Stimulated activated CD4-positive, alpha-beta T cell treated with anti-CD3 and anti-CD28 coated beads, Interleukin-1b, Interleukin-23, amount 100 ng/mL, for 4 hours (primary cell): ENCODE measurements at regions not wholly inside any gene's neighbourhood (a gene's known extent, or its start where the extent isn't known, plus 50 kb on each side); places are given as distances from the start of the nearest gene placed in this dataset.

Source experiments
- DNase-seq, 2 donors: peaks; one replicate each; pipeline ENCODE4 v3.0.0-alpha.2; 2020; ENCODE audit warnings: low read depth in 2 of 2

GRCh38 chr1:239322369-239322768 lies 64.0 kb upstream of the CHRM3 start:
- no peak for DNase-seq

DNA sequence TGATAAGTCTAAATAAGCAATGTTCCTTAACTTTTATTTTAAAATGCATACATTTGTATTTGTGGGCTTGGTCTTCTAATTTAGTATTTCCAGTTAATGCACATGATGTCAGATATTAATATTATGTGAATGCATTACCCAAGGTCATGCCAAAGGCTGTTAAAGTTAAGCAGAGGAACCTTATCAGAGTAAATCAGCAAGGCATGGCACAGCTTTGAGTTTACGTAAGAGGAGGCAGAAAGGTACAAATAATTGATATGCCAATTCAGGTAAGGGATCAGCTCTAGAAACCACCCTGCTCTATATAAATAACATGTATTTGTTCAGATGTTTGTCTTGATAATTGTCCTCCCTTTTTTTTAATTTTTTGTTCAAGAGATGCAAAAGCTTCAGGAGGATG lies 64.5 kb upstream of the CHRM3 start:
- DNase-seq, result no peak

DNA sequence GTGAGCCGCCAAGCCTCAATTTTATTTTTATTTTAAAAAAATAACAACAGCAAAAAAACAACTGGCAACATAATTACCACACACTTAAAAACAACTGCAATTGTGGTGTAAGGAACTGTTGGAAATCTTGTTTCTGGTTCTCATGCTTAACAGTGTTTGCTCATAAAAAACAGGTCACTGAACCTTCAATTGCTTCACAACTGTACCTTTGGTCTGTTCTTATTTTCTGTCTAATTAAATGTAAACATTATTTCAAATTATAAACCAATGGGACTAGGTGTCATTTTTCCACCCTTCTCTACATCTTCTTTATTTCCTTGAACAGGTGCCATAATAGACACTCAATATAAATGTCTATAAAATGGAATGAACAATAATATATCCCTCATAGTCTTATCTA lies 68.4 kb upstream of the CHRM3 start:
- no peak for DNase-seq

DNA sequence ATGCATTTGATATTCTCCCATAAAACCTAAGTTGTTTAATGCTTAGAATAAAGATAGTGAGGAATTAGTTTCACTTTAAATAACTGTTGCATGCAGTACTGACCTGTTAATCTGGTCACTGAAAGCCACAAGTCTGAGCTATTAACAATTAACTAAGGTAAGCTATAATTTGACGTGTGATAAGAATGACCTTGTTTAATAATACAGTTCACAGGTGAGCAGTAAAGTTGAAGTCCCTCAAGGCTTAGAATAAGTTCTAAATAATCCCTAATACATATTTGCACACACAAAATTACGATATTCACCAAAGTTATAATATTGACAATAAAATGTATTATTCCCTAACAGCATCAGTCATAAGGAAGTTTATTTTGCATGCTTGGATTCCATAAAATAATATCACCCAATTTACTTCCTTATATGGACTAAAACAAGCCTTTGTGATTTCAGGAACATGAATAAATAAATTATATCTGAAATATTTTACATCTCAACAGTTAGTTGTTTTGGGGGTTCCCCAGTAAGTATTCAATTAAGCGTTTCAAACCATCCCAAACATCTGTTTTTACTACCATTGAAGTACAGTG lies 70.6 kb upstream of the CHRM3 start:
- DNase-seq, result no peak

GRCh38 chr1:239311331-239311730 lies 75.0 kb upstream of the CHRM3 start:
- no peak for DNase-seq

DNA sequence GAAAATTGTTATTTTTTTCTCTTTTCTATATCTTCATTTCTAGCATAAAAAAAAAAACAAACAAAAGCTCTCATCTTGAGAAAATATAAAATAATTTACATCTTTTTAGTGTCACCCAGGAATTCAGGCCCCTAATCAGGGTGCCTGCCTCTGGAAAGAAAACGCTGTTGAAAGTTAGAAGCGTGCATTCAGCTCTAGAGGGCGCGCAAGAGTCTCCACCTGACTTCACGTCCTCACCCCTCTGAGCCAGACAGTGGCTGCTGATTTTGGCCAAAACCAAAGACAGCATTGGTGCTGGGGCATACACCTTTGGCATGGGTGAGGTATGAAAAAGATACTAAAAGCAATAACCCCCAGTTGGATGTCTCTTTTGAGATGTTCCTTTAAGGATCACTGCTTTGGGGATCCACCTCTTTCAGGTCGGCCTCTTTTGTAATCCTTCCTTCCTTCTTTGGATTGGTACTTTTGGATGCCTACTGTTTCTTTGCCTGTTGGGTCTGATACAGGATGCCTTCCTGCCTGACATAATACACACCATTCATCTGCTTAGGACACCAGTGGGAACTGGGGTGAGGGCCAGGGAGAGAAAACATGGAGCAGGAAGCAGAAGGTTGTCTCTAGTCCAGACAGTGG lies 77.6 kb upstream of the CHRM3 start:
- DNase-seq, result peak in 1 of 2 donors; percentile 3

DNA sequence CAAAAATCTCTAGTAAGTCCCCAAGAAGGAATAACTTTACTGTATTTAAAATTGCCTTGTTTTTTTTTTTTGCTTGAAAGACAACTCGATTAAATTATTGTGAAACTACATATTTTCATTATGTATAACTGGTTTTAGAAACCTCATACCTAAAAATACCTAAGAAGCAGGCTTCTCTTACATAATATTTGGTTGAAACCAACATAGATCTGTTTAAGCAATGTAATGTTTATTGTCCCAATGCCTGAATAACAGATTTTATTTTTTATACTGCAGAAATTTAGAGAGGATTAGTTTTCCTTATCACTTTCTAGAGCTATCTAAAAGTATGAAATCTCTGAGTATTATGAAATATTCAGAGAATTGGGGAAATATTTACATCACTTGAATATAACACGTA lies 78.5 kb upstream of the CHRM3 start:
- DNase-seq, result no peak

DNA sequence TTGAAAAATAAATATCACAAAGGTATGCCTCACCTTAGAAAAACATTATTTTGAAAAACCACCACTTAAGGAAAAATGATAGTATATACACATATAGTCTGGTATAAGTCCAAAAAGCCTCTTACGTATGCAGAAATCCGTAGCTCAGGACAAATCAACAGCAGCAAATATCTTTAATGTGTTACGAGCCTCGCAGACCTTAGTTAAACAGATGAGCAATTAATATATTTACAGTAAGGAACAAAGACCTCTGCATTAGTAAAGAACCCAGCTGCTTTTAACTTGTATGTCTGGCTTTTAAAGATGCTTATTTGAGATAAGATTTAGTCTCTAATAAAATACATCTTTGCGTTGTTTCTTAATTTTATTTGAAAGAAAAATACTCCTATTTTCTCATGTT lies 79.9 kb upstream of the CHRM3 start:
- DNase-seq, result no peak

GRCh38 chr1:239303289-239303688 lies 83.1 kb upstream of the CHRM3 start:
- no peak for DNase-seq

DNA sequence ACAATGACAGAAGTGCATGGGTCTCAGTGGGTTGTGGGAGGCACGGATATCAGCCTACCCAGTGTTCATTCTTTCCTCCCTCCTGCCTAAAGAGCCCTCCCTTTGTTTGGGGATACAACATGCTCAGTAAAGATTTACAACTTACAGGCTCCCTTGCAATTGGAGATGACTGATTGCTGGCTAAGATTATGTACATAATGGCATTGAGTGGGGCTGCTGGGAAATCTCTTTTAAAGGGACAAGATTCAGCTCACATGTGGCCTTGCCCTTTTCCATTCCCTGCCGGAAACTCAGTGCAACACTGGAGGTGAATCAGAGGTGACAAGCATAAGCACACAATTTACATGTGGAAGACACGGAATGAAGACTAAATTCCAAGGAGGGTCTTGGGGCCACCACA lies 83.7 kb upstream of the CHRM3 start:
- no peak for DNase-seq

DNA sequence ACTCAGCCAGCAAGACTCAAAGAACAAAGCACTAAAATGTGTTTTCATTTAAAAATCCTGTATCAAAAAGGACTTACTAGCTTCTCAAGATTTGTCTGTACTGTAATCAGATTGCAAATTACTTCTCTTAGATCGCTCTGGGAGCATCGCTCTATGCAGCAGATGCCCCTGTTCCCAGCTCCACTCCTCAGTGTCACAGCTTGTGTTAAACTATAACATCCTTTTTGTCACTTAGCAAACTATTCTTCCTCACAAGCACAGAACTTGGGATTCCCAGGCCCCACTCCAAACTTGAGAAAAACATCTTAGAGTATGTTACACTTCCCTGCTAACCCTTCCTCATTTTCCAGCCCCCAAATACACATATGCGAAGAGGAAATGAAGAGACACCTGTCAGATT lies 85.1 kb upstream of the CHRM3 start:
- DNase-seq, result no peak

GRCh38 chr1:239297910-239298309 lies 88.5 kb upstream of the CHRM3 start:
- no peak for DNase-seq

GRCh38 chr1:239293350-239294110 lies 92.8 kb upstream of the CHRM3 start:
- DNase-seq, result no peak

DNA sequence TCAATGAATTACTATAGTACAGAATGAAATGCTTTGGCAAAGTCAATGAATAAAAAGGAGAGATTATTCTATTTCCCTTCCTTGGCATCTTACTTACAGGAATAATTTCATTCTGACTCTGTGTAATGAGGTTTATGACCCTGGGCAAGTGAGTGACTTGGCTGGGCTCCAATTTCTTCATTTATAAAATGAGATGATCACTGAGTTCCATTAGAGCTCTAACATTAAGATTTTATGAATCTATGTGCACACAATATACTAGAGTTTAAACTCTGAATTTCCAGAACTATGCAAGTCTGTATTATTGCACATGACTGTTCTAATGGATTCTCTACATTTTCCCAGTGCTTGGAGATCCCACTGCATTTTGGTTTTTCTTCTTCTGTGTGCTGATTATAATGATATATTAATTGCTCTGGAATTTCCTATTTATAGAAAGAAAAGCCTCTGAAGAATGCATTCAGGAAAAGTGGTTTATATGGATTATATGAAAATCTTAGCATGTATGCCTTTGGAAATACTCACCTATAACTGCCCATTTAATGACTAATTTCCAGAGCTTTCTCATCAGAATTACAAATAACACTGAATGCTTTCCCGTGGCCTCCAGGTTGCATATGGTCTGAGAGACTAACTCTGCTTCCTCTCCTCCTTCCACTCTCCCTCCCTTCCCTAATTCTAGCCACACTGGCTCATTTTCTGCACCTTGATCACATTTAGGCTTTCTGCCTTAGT lies 97.4 kb upstream of the CHRM3 start:
- DNase-seq, result no peak

- DNase-seq, result no peak
These were observed 99.1 kb upstream of the CHRM3 start for GRCh38 chr1:239287296-239287695.

- DNase-seq, result no peak
These were observed 103.2 kb upstream of the CHRM3 start for GRCh38 chr1:239283216-239283615.

- DNase-seq, result no peak
These were observed 104.0 kb upstream of the CHRM3 start for GRCh38 chr1:239282411-239282810.

DNA sequence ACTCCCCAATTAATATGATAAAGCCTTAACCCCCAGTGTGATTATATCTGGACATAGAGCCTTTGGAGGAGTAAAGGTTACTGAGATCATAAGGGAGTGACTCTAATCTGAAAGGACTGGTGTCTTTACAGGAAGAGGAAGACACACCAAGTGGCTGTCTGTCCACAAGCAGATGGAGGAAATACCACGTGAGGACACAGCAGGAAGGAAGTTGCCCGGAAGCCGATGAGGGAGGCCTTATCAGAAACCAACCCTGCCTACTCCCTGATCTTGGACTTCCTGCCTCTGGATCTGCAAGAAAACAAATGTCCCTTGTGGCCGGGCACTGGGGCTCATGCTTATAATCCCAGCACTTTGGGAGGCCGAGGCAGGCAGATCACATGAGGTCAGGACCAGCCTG lies 110.3 kb upstream of the CHRM3 start:
- no peak for DNase-seq

DNA sequence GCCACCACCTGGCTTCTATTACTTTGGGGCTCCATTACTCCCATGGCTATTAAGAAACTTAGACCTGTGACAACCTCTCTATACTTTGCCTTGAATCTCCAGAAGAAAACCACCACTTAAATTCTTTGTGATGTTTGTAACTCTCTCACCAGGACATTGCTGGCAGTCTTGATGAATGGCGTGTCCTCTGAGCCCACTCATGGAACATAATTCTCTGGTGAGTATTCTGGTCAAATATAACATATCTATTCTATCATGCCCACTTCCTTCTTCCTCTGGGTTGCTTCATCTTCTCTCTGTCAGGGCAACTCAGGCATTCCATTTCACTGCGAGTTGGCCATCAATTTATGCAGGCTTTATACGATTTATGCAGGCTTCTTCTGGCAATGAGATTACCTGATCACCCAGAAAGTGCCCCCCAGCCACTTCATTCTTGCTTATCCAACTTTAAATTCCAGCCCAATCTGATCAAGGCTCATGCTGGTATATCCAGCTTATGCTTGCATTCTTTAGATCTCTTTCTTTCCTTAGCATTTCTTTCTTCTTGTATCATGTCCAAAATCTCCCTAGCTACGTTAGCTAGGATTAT lies 112.0 kb upstream of the CHRM3 start:
- DNase-seq, result no peak

DNA sequence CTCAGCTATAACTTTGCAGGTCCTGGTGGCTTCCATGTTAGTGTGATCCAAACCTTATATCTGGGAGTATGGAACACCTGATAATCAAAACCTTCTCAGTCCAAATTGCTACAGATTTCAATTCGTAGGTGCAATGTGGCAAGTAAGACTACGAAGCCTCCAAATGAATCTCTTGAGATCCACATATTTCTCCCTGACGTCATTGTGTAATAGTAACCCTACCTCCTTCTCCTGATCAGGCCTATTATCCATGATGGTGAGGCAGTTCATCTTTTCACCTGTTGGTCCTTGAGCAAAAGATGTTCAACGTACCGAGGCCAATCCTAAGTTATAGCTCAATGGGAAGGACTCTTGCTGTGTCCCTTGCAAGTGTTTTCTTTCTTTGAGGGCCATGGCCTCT lies 115.9 kb upstream of the CHRM3 start:
- DNase-seq, result no peak

DNA sequence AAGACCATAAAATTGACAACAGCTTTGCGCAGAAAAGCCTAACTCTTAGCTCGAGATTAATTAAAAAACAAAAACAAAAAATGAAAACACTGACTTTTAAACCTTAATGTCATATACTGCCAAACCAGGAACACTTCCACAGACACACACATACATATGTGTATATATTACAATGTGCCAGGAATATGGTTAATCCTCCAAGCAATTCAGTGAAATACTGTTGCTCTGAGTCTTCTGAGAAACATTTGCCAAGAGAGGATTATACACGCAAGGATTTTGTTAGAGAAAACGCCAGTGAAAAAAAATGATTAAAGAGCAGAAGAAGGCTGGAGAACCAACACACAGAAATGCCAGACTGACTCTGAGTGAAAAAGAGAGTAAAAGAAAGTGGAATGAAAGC lies 116.7 kb upstream of the CHRM3 start:
- DNase-seq, result no peak

GRCh38 chr1:239268941-239269340 lies 117.4 kb upstream of the CHRM3 start:
- DNase-seq, result no peak
